Upper lobe of left lung (tissue), 6 donors: ENCODE measurements at regions not wholly inside any gene's neighbourhood (a gene's known extent, or its start where the extent isn't known, plus 50 kb on each side); places are given as distances from the start of the nearest gene placed in this dataset.

ENCODE experiments used
- ATAC-seq, 2 donors: fragments of 200-7000 bp; cut with Tn5 transposase; one replicate each; pipeline ENCODE4 v1.9.1; 2022; ENCODE audit warnings: mild to moderate bottlenecking in 2 of 2, moderate library complexity in 2 of 2; ENCODE audit not compliant: low FRiP score in 2 of 2
- DNase-seq, 2 donors: peaks; one replicate each; pipeline ENCODE4 v3.0.0-alpha.2; 2019 to 2020
- H3K27ac ChIP-seq, 4 donors: fragments of 200-600 bp; sonication (generic); one replicate each; pipeline ENCODE4 v1.5.1; 2016 to 2019
- H3K27me3 ChIP-seq, 4 donors: fragments of 200-600 bp; sonication (generic); one replicate each; pipeline ENCODE4 v1.5.1; 2017 to 2019
- H3K36me3 ChIP-seq, 4 donors: fragments of 200-600 bp; sonication (generic); one replicate each; pipeline ENCODE4 v1.5.1; 2016 to 2019
- H3K4me1 ChIP-seq, 4 donors: fragments of 200-600 bp; sonication (generic); one replicate each; pipeline ENCODE4 v1.5.1; 2018 to 2019
- H3K4me3 ChIP-seq, 4 donors: fragments of 200-600 bp; sonication (generic); one replicate each; pipeline ENCODE4 v1.5.1; 2017 to 2019; ENCODE audit warnings: mild to moderate bottlenecking in 2 of 4, moderate library complexity in 1 of 4
- H3K9me3 ChIP-seq, 4 donors: fragments of 200-600 bp; sonication (generic); one replicate each; pipeline ENCODE4 v1.5.1; 2018 to 2019
- EP300 ChIP-seq, 4 donors: sonication (generic); formaldehyde crosslinking; IDR thresholded peaks; one replicate each; pipeline ENCODE4 v1.5.1; 2017; ENCODE audit warnings: antibody characterized with exemption in 4 of 4, control low read depth in 2 of 4
- POLR2A ChIP-seq, 4 donors: fragments of 450-650 bp; IDR thresholded peaks; one replicate each; pipeline ENCODE4 v1.5.1; 2016 to 2017; ENCODE audit warnings: antibody characterized with exemption in 4 of 4, mild to moderate bottlenecking in 2 of 4
- POLR2AphosphoS5 ChIP-seq, 2 donors: sonication (generic); formaldehyde crosslinking; IDR thresholded peaks; one replicate each; pipeline ENCODE4 v1.5.1; 2017; ENCODE audit warnings: antibody characterized with exemption in 2 of 2
- WGBS, 2 donors: methylation state at CpG; one replicate each; pipeline ENCODE4 v1.1.5; 2017 to 2018; 5-methylcytosine and 5-hydroxymethylcytosine counted together
- TF ChIP-seq, protein P1 (sequence below), 6 experiments: fragments of 450-650 bp in 4 of 6; fragments of 200-600 bp in 2 of 6; sonication (generic) in 2 of 6; IDR thresholded peaks; one replicate each; pipeline ENCODE4 v1.5.1; 2016 to 2019; ENCODE audit warnings: antibody characterized with exemption in 6 of 6
- donor health status: DM: no; HTN: no; CAD: no; lungs with moderate emphysema.
- donor health status: DM: no; HTN: yes; CAD: no; lungs with severe emphysema.

DNA sequence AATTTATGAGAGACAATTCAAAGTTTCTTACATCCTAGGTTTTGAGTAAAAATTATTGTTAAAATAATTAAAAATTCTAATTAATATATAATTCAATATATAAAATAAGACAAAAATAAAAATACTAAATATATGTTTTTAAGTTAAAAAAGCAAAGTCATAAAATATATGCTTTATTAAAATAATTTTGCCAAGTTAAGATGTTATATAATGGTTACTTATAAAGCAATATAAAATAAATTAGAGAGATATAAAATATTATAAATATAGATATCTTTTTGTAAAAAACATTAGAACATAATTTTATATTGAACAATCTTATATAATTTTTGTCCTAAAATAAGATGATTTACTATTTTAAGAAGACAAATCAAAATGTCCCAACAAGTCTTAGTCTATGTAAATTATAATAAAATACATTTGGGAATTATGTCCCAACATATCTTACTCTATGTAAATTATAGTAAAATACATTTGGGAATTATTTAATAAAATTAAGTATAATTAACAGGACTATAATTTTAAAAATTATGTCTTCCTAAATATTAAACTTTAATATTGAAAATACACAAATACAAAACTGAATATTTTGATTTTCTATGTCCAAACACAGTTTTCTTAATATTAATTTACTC lies 67.7 kb upstream of the TOP3B start:
- H3K27me3 ChIP-seq = no peaks in the 10 kb centered on the region
- H3K4me3 ChIP-seq = no peak overlapping the region
- ATAC-seq (no peak), DNase-seq (no peak)
- TF ChIP-seq, protein P1, sequence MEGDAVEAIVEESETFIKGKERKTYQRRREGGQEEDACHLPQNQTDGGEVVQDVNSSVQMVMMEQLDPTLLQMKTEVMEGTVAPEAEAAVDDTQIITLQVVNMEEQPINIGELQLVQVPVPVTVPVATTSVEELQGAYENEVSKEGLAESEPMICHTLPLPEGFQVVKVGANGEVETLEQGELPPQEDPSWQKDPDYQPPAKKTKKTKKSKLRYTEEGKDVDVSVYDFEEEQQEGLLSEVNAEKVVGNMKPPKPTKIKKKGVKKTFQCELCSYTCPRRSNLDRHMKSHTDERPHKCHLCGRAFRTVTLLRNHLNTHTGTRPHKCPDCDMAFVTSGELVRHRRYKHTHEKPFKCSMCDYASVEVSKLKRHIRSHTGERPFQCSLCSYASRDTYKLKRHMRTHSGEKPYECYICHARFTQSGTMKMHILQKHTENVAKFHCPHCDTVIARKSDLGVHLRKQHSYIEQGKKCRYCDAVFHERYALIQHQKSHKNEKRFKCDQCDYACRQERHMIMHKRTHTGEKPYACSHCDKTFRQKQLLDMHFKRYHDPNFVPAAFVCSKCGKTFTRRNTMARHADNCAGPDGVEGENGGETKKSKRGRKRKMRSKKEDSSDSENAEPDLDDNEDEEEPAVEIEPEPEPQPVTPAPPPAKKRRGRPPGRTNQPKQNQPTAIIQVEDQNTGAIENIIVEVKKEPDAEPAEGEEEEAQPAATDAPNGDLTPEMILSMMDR (IDR thresholded peaks at IDR 0.05) = no peak
- TF ChIP-seq POLR2A (IDR thresholded peaks at IDR 0.05) (no peak), EP300 (IDR thresholded peaks at IDR 0.05) (no peak), POLR2AphosphoS5 (IDR thresholded peaks at IDR 0.05) (no peak)
- H3K9me3 ChIP-seq = no peaks in the 10 kb centered on the region
- no peaks in the 10 kb centered on the region for H3K36me3 ChIP-seq
- no peak overlapping the region for H3K27ac ChIP-seq
- H3K4me1 ChIP-seq = no peaks in the 10 kb centered on the region

DNA sequence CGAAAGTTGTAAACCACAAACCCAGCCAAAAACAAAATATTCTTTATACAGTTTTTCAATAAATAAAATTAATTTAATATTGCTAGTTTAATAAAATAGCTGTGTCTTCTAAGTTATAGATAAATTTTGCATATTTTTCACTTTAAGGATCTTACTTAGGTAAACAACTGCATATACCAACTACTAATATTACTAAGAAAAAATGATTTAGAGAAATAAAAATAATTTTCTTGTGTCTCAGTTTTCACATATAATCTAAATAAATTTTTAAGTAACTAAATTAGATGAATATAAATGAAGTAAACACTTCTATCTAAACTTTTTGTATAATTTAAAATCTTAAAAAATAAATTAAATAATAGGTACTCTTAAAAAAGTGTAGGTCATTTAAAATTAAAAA lies 67.1 kb upstream of the TOP3B start:
- Histone ChIP-seq H3K27me3 (no peaks in the 10 kb centered on the region), H3K36me3 (no peaks in the 10 kb centered on the region), H3K27ac (no peak overlapping the region), H3K4me1 (no peaks in the 10 kb centered on the region), H3K4me3 (no peak overlapping the region), H3K9me3 (no peaks in the 10 kb centered on the region)
- WGBS, 2 donors = 42 to 56% methylated on average over 1 of the region's 1 CpG
- no peak for ATAC-seq
- no peak for TF ChIP-seq POLR2A (IDR thresholded peaks at IDR 0.05)
- no peak for TF ChIP-seq POLR2AphosphoS5 (IDR thresholded peaks at IDR 0.05)
- TF ChIP-seq, protein P1 (IDR thresholded peaks at IDR 0.05) = no peak
- DNase-seq = no peak

DNA sequence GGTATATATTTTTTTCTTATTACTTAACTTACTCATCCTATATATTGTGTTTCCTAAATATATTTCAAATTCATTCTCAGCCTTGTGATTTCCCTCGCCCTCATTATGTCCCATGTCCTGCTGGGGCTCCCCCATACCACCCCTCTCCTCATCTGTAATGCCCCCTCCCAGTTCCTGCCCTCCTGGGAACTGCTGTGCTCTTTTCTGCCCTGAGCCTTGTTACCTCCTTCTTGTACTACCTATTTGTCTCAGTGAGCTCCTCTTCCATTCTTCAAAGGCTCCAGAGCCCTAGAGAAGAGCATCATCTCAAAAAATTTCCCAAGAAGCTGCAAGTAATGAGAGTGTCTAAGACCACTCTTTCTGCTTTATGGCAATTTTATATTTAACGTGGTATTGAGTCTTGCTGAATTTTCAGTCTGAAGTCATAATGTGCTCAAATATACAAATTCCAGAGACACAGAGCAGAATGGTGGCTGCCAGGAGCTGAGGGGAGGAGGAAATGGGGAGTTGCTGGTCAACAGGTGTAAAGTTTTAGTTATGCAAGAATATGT lies 66.5 kb upstream of the TOP3B start:
- 36 to 48% methylated on average over 2 of the region's 2 CpGs for WGBS, 2 donors
- ATAC-seq = no peak
- TF ChIP-seq POLR2A (IDR thresholded peaks at IDR 0.05) = no peak
- TF ChIP-seq, protein P1 (IDR thresholded peaks at IDR 0.05) = no peak

DNA sequence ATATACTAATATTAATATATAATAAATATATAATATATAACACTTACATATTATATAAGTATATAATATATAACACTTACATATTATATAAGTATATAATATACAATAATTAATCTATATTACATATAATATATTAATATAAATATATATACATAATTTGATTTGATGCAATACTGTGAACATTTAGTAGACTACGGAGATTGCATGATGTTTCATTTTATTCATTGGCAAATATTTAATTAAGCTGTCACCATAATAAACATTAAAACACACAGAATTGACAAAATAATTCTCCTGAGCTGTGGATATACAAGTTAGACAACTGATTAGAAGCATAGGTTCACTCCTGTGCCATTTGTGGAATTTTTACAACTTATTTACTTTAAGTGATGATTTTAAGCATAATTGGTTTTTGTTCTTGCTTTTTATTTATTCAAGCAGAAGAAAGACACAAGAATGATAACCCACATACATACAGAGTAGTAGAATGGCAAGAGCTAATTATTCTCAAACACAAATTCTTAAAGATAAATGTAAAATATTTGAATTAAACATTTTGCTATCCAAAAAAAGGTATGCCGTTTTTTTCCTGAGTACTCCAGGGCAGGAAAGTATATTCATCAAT lies 65.8 kb upstream of the TOP3B start:
- H3K4me1 ChIP-seq = no peaks in the 10 kb centered on the region
- H3K36me3 ChIP-seq = no peaks in the 10 kb centered on the region
- H3K27ac ChIP-seq = no peak overlapping the region
- no peak for ATAC-seq
- TF ChIP-seq, protein P1 (IDR thresholded peaks at IDR 0.05) = no peak
- H3K9me3 ChIP-seq = no peaks in the 10 kb centered on the region
- WGBS, 2 donors = 61 to 71% methylated on average over 2 of the region's 2 CpGs
- no peak overlapping the region for H3K4me3 ChIP-seq
- no peaks in the 10 kb centered on the region for H3K27me3 ChIP-seq
- no peak for DNase-seq

More for the DNA sequence above, 66.5 kb upstream of the TOP3B start:
- no peaks in the 10 kb centered on the region for H3K27me3 ChIP-seq
- no peaks in the 10 kb centered on the region for H3K9me3 ChIP-seq
- DNase-seq = no peak
- no peak overlapping the region for H3K27ac ChIP-seq
- H3K4me3 ChIP-seq = no peak overlapping the region
- no peaks in the 10 kb centered on the region for H3K36me3 ChIP-seq
- H3K4me1 ChIP-seq = no peaks in the 10 kb centered on the region

DNA sequence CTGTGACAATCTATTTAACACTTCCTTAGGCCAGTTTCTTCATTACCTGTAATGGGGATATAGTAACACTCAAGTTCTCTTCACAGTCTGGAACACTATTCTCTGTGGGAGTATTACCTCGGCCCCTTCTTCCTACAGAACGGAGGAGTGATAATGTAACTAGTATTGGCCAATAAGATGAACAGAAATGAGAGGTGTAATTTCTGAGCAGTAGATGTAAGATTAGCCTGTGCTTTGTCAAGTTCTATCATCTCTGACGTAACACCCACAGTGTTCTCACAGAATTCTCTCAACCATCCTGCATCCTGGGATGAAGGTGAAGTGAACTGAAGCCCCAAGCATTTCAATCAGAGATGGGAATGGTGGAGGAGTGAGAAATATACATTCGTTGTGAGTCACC lies 65.2 kb upstream of the TOP3B start:
- no peaks in the 10 kb centered on the region for H3K9me3 ChIP-seq
- no peaks in the 10 kb centered on the region for H3K4me1 ChIP-seq
- H3K27ac ChIP-seq = no peak overlapping the region
- H3K4me3 ChIP-seq = no peak overlapping the region
- no peak for ATAC-seq
- no peak for DNase-seq
- H3K36me3 ChIP-seq = no peaks in the 10 kb centered on the region
- H3K27me3 ChIP-seq = no peaks in the 10 kb centered on the region
- 75 to 78% methylated on average over 4 of the region's 4 CpGs for WGBS, 2 donors
- TF ChIP-seq POLR2AphosphoS5 (IDR thresholded peaks at IDR 0.05) (no peak), POLR2A (IDR thresholded peaks at IDR 0.05) (no peak), EP300 (IDR thresholded peaks at IDR 0.05) (no peak)
- TF ChIP-seq, protein P1 (IDR thresholded peaks at IDR 0.05) = no peak
